Thymus (tissue), 11 donors: ENCODE measurements at regions not wholly inside any gene's neighbourhood (a gene's known extent, or its start where the extent isn't known, plus 50 kb on each side); places are given as distances from the start of the nearest gene placed in this dataset.

Experiments used
- DNase-seq, 9 donors: peaks; one replicate each; pipeline ENCODE4 v3.0.0-alpha.2; 2013; ENCODE audit warnings: low spot score in 9 of 9, low read depth in 6 of 9, missing footprints in 1 of 9
- H3K27ac ChIP-seq, 2 donors: one replicate each; pipeline ENCODE4 v1.5.1; 2013; ENCODE audit warnings: control low read depth in 1 of 2, low read depth in 1 of 2, low read length in 1 of 2, mild to moderate bottlenecking in 1 of 2, moderate library complexity in 1 of 2
- H3K27me3 ChIP-seq, 2 donors: one replicate each; pipeline ENCODE4 v1.5.1; 2013; ENCODE audit warnings: low read length in 1 of 2; ENCODE audit not compliant: control insufficient read depth in 2 of 2, insufficient read depth in 1 of 2
- H3K36me3 ChIP-seq, 2 donors: one replicate each; pipeline ENCODE4 v1.5.1; 2013; ENCODE audit warnings: low read length in 1 of 2, mild to moderate bottlenecking in 1 of 2, moderate library complexity in 1 of 2; ENCODE audit not compliant: control insufficient read depth in 2 of 2, insufficient read depth in 2 of 2
- H3K4me1 ChIP-seq, 2 donors: one replicate each; pipeline ENCODE4 v1.5.1; 2013; ENCODE audit warnings: low read length in 2 of 2; ENCODE audit not compliant: control insufficient read depth in 2 of 2, insufficient read depth in 2 of 2
- H3K4me3 ChIP-seq, 2 donors: one replicate each; pipeline ENCODE4 v1.5.1; 2013; ENCODE audit warnings: low read length in 2 of 2, control low read depth in 1 of 2, mild to moderate bottlenecking in 1 of 2
- H3K9me3 ChIP-seq, 2 donors: one replicate each; pipeline ENCODE4 v1.5.1; 2013; ENCODE audit warnings: low read length in 1 of 2, mild to moderate bottlenecking in 1 of 2; ENCODE audit not compliant: control insufficient read depth in 2 of 2, insufficient read depth in 1 of 2
- WGBS: extraction: QIAGEN DNeasy Blood & Tissue Kit; methylation state at CpG from one replicate; pipeline ENCODE4 v1.1.7; 2013; 5-methylcytosine and 5-hydroxymethylcytosine counted together
- donor health status: healthy.

- Histone ChIP-seq H3K9me3 (no peaks in the 10 kb centered on the region), H3K4me3 (no peak overlapping the region), H3K4me1 (no peaks in the 10 kb centered on the region), H3K27ac (no peak overlapping the region), H3K27me3 (no peaks in the 10 kb centered on the region), H3K36me3 (no peaks in the 10 kb centered on the region)
- WGBS: 91% methylated on average over 5 of the region's 5 CpGs
- DNase-seq: no peak
Observed at GRCh38 chr1:169031566-169032224, 74.8 kb upstream of the ATP1B1 start.

- H3K4me3 ChIP-seq: no peak overlapping the region
- 65% methylated on average over 4 of the region's 4 CpGs for WGBS
- peaks cover 11 to 21% of the 10 kb centered on the region in 2 donors for H3K4me1 ChIP-seq
- DNase-seq: no peak
- no peak overlapping the region for H3K27ac ChIP-seq
- no peaks in the 10 kb centered on the region for H3K27me3 ChIP-seq
- no peaks in the 10 kb centered on the region for H3K36me3 ChIP-seq
- H3K9me3 ChIP-seq: no peaks in the 10 kb centered on the region
Observed at GRCh38 chr1:169041366-169041765, 65.1 kb upstream of the ATP1B1 start.

GRCh38 chr1:169042377-169042776 lies 64.1 kb upstream of the ATP1B1 start:
- Histone ChIP-seq H3K9me3 (no peaks in the 10 kb centered on the region), H3K36me3 (no peaks in the 10 kb centered on the region), H3K27me3 (no peaks in the 10 kb centered on the region), H3K27ac (no peak overlapping the region), H3K4me1 (peaks cover 11 to 21% of the 10 kb centered on the region in 2 donors), H3K4me3 (no peak overlapping the region)
- DNase-seq: no peak

GRCh38 chr1:169043823-169044222 lies 62.7 kb upstream of the ATP1B1 start:
- no peaks in the 10 kb centered on the region for H3K36me3 ChIP-seq
- DNase-seq: no peak
- H3K4me3 ChIP-seq: no peak overlapping the region
- peak overlapping the region; percentile 72 to 80 for H3K27ac ChIP-seq
- H3K4me1 ChIP-seq: peaks cover 11 to 21% of the 10 kb centered on the region in 2 donors
- no peaks in the 10 kb centered on the region for H3K27me3 ChIP-seq
- H3K9me3 ChIP-seq: no peaks in the 10 kb centered on the region

GRCh38 chr1:169044296-169044695 lies 62.2 kb upstream of the ATP1B1 start:
- H3K4me1 ChIP-seq: peaks cover 11 to 21% of the 10 kb centered on the region in 2 donors
- no peaks in the 10 kb centered on the region for H3K27me3 ChIP-seq
- no peak overlapping the region for H3K4me3 ChIP-seq
- H3K9me3 ChIP-seq: no peaks in the 10 kb centered on the region
- DNase-seq: peak; percentile 32 to 87 (median 61)
- 8% methylated on average over 3 of the region's 3 CpGs for WGBS
- no peaks in the 10 kb centered on the region for H3K36me3 ChIP-seq
- H3K27ac ChIP-seq: peak overlapping the region; percentile 72 to 80

- H3K36me3 ChIP-seq: no peaks in the 10 kb centered on the region
- DNase-seq: peak in 3 of 9 donors; percentile 24 to 46 (median 26)
- H3K4me1 ChIP-seq: peaks cover 11 to 21% of the 10 kb centered on the region in 2 donors
- H3K9me3 ChIP-seq: no peaks in the 10 kb centered on the region
- H3K4me3 ChIP-seq: no peak overlapping the region
- H3K27me3 ChIP-seq: no peaks in the 10 kb centered on the region
- H3K27ac ChIP-seq: peak overlapping the region; percentile 72
- 35% methylated on average over 4 of the region's 4 CpGs for WGBS
Observed at GRCh38 chr1:169044971-169045370, 61.5 kb upstream of the ATP1B1 start.

GRCh38 chr1:169046671-169047070 lies 59.8 kb upstream of the ATP1B1 start:
- DNase-seq: no peak
- H3K9me3 ChIP-seq: no peaks in the 10 kb centered on the region
- H3K4me3 ChIP-seq: no peak overlapping the region
- peaks cover 11 to 21% of the 10 kb centered on the region in 2 donors for H3K4me1 ChIP-seq
- 98% methylated on average over 3 of the region's 3 CpGs for WGBS
- H3K36me3 ChIP-seq: no peaks in the 10 kb centered on the region
- no peaks in the 10 kb centered on the region for H3K27me3 ChIP-seq
- H3K27ac ChIP-seq: no peak overlapping the region

- H3K9me3 ChIP-seq: no peaks in the 10 kb centered on the region
- no peaks in the 10 kb centered on the region for H3K27me3 ChIP-seq
- no peaks in the 10 kb centered on the region for H3K36me3 ChIP-seq
- DNase-seq: no peak
- 91% methylated on average over 1 of the region's 1 CpG for WGBS
- H3K27ac ChIP-seq: no peak overlapping the region
- H3K4me1 ChIP-seq: peaks cover 11 to 21% of the 10 kb centered on the region in 2 donors
- H3K4me3 ChIP-seq: no peak overlapping the region
Observed at GRCh38 chr1:169047074-169047473, 59.4 kb upstream of the ATP1B1 start.

GRCh38 chr1:169048043-169048442 lies 58.4 kb upstream of the ATP1B1 start:
- Histone ChIP-seq H3K27me3 (no peaks in the 10 kb centered on the region), H3K4me1 (peaks cover 11 to 21% of the 10 kb centered on the region in 2 donors), H3K4me3 (no peak overlapping the region), H3K36me3 (no peaks in the 10 kb centered on the region), H3K9me3 (no peaks in the 10 kb centered on the region), H3K27ac (no peak overlapping the region)
- WGBS: 83% methylated on average over 3 of the region's 3 CpGs
- DNase-seq: no peak
